Sigmoid colon (tissue), 4 donors: ENCODE measurements at regions not wholly inside any gene's neighbourhood (a gene's known extent, or its start where the extent isn't known, plus 50 kb on each side); places are given as distances from the start of the nearest gene placed in this dataset.

ENCODE experiments used
- POLR2A ChIP-seq, 2 donors: fragments of 450-650 bp; IDR thresholded peaks; one replicate each; pipeline ENCODE4 v1.6.1; 2016; ENCODE audit warnings: antibody characterized with exemption in 2 of 2, mild to moderate bottlenecking in 2 of 2, moderate library complexity in 2 of 2
- POLR2AphosphoS5 ChIP-seq, 4 donors: sonication (generic); formaldehyde crosslinking; IDR thresholded peaks; one replicate each; pipeline ENCODE4 v1.6.1; 2017; ENCODE audit warnings: antibody characterized with exemption in 4 of 4

- TF ChIP-seq POLR2A (IDR thresholded peaks at IDR 0.05), result no peak
- TF ChIP-seq POLR2AphosphoS5 (IDR thresholded peaks at IDR 0.05), result no peak
Measured at GRCh38 chr12:4984971-4985370, 58.7 kb upstream of the KCNA5 start.
